SK-N-SH (cell line): ENCODE measurements at regions not wholly inside any gene's neighbourhood (a gene's known extent, or its start where the extent isn't known, plus 50 kb on each side); places are given as distances from the start of the nearest gene placed in this dataset.

Source experiments
- CTCF ChIA-PET: fragments of 300-600, 350-600 bp; formaldehyde crosslinking; extraction: SDS; loops from one replicate; lab custom pipeline; 2021; lab: Yijun Ruan, JAX
- POLR2A ChIA-PET: fragments of 350-600 bp; sonication (Branson Sonifier 250); formaldehyde crosslinking; extraction: SDS; loops from one replicate; lab custom pipeline; 2020; ENCODE audit warnings: antibody characterized with exemption, inconsistent platforms; lab: Yijun Ruan, JAX
- DNase-seq: peaks from one replicate; pipeline ENCODE4 v3.0.0; 2012
- H2AFZ ChIP-seq: fragments of 200-600 bp; sonication (generic); 2 replicates; pipeline ENCODE4 v1.8.1; 2016; ENCODE audit warnings: antibody characterized with exemption, mild to moderate bottlenecking, low read depth
- H3F3A ChIP-seq: fragments of 200-600 bp; sonication (generic); replicated peaks from 2 replicates; pipeline ENCODE3; 2016; ENCODE audit warnings: antibody characterized with exemption, mild to moderate bottlenecking; ENCODE audit not compliant: insufficient read depth
- H3K27ac ChIP-seq, 2 experiments: fragments of 200-500 bp in 1 of 2; fragments of 200-600 bp in 1 of 2; sonication (Bioruptor generic) in 1 of 2; sonication (generic), shearing (Covaris generic) in 1 of 2; 2 replicates each; pipeline versions ENCODE4 v1.5.1 to v1.6.1; 2014 to 2016; ENCODE audit warnings: low read depth in 2 of 2, inconsistent platforms in 1 of 2, low read length in 1 of 2, mild to moderate bottlenecking in 1 of 2, mixed read lengths in 1 of 2
- H3K27me3 ChIP-seq: fragments of 200-600 bp; sonication (generic), shearing (Covaris generic); 2 replicates; pipeline ENCODE4 v1.6.1; 2016; ENCODE audit warnings: mixed run types; ENCODE audit not compliant: insufficient read depth
- H3K36me3 ChIP-seq, 2 experiments: fragments of 200-500 bp in 1 of 2; fragments of 200-600 bp in 1 of 2; sonication (Bioruptor generic) in 1 of 2; sonication (generic) in 1 of 2; replicated peaks in 1 of 2; 2 replicates each; pipeline versions ENCODE3 to v1.5.1; 2014 to 2016; ENCODE audit warnings: low read length in 1 of 2, mild to moderate bottlenecking in 1 of 2; ENCODE audit not compliant: insufficient read depth in 2 of 2, control insufficient read depth in 1 of 2
- H3K4me1 ChIP-seq, 2 experiments: fragments of 200-500 bp in 1 of 2; fragments of 200-600 bp in 1 of 2; sonication (Bioruptor generic) in 1 of 2; sonication (generic), shearing (Covaris generic) in 1 of 2; 2 replicates each; pipeline versions ENCODE4 v1.5.1 to v1.6.1; 2014 to 2016; ENCODE audit warnings: low read depth in 1 of 2, low read length in 1 of 2, mixed run types in 1 of 2; ENCODE audit not compliant: insufficient read depth in 2 of 2, control insufficient read depth in 1 of 2
- H3K4me2 ChIP-seq: fragments of 200-600 bp; sonication (generic), shearing (Covaris generic); 2 replicates; pipeline ENCODE4 v1.6.1; 2017; ENCODE audit warnings: mixed run types
- H3K4me3 ChIP-seq, 2 experiments: fragments of 200-500 bp in 1 of 2; fragments of 200-600 bp in 1 of 2; sonication (Bioruptor generic) in 1 of 2; sonication (generic), shearing (Covaris generic) in 1 of 2; 2 replicates each; pipeline versions ENCODE4 v1.5.1 to v1.8.1; 2014 to 2016; ENCODE audit warnings: low read depth in 2 of 2, inconsistent platforms in 1 of 2, low read length in 1 of 2, mild to moderate bottlenecking in 1 of 2, mixed read lengths in 1 of 2, moderate library complexity in 1 of 2
- H3K79me2 ChIP-seq: fragments of 200-600 bp; sonication (generic); 2 replicates; pipeline ENCODE4 v1.8.1; 2017; ENCODE audit warnings: mild to moderate bottlenecking; ENCODE audit not compliant: insufficient read depth
- H3K9ac ChIP-seq: fragments of 200-600 bp; sonication (generic); 2 replicates; pipeline ENCODE4 v1.6.1; 2017; ENCODE audit warnings: mixed run types
- H3K9me2 ChIP-seq: fragments of 200-600 bp; sonication (generic); 2 replicates; pipeline ENCODE4 v1.6.1; 2017; ENCODE audit warnings: mixed run types
- H3K9me3 ChIP-seq: fragments of 200-600 bp; sonication (generic); 2 replicates; pipeline ENCODE4 v1.6.1; 2017; ENCODE audit warnings: mixed run types, mild to moderate bottlenecking, moderate library complexity
- H4K20me1 ChIP-seq: fragments of 200-600 bp; sonication (generic); 2 replicates; pipeline ENCODE4 v1.6.1; 2017; ENCODE audit warnings: mild to moderate bottlenecking, mixed run types; ENCODE audit not compliant: insufficient read depth
- ELF1 ChIP-seq: IDR thresholded peaks from 2 replicates; pipeline ENCODE4 v1.4.0; 2012
- EP300 ChIP-seq, 2 experiments: IDR thresholded peaks; 2 replicates each; pipeline versions ENCODE4 v1.4.0 to v1.6.1; 2012; ENCODE audit warnings: borderline replicate concordance in 1 of 2, low read depth in 1 of 2, low read length in 1 of 2
- FOSL2 ChIP-seq: IDR thresholded peaks from 2 replicates; pipeline ENCODE4 v1.4.0; 2012; ENCODE audit warnings: low read depth, mild to moderate bottlenecking, moderate library complexity, borderline replicate concordance
- FOXJ3 ChIP-seq: sonication (generic); formaldehyde crosslinking; IDR thresholded peaks from 2 replicates; pipeline ENCODE4 v1.5.1; 2020; ENCODE audit warnings: mild to moderate bottlenecking, missing genetic modification reagents
- FOXM1 ChIP-seq: IDR thresholded peaks from 2 replicates; pipeline ENCODE4 v1.4.0; 2012; ENCODE audit warnings: low read depth, mild to moderate bottlenecking
- GABPA ChIP-seq: IDR thresholded peaks from 2 replicates; pipeline ENCODE4 v1.4.0; 2012; ENCODE audit warnings: low read depth, mild to moderate bottlenecking
- GATA2 ChIP-seq: sonication (generic); formaldehyde crosslinking; IDR thresholded peaks from 2 replicates; pipeline ENCODE4 v1.5.0; 2020; ENCODE audit warnings: mild to moderate bottlenecking, missing genetic modification reagents
- IRF3 ChIP-seq: fragments of 150-350 bp; IDR thresholded peaks from 2 replicates; pipeline ENCODE4 v1.6.1; 2016; ENCODE audit warnings: mild to moderate bottlenecking, low read depth, low read length
- JUND ChIP-seq: IDR thresholded peaks from 2 replicates; pipeline ENCODE4 v1.4.0; 2012
- MAX ChIP-seq: IDR thresholded peaks from 2 replicates; pipeline ENCODE4 v1.4.0; 2012; ENCODE audit warnings: low read depth
- MEF2A ChIP-seq: IDR thresholded peaks from 2 replicates; pipeline ENCODE4 v1.4.0; 2012; ENCODE audit warnings: low read depth, borderline replicate concordance
- MXI1 ChIP-seq: IDR thresholded peaks from 2 replicates; pipeline ENCODE4 v1.6.1; 2012; ENCODE audit warnings: mild to moderate bottlenecking, low read depth, low read length, improper control_type of control experiment
- NFIC ChIP-seq: IDR thresholded peaks from 2 replicates; pipeline ENCODE4 v1.4.0; 2012; ENCODE audit warnings: borderline replicate concordance
- NRF1 ChIP-seq: IDR thresholded peaks from 2 replicates; pipeline ENCODE4 v1.6.1; 2012; ENCODE audit warnings: low read depth, mild to moderate bottlenecking, low read length
- POLR2AphosphoS5 ChIP-seq: IDR thresholded peaks from 2 replicates; pipeline ENCODE4 v1.6.1; 2012; ENCODE audit warnings: low read depth, low read length
- RAD21 ChIP-seq: IDR thresholded peaks from 2 replicates; pipeline ENCODE4 v1.6.1; 2012; ENCODE audit warnings: mild to moderate bottlenecking, low read length
- RCOR1 ChIP-seq: fragments of 150-350 bp; IDR thresholded peaks from 2 replicates; pipeline ENCODE4 v1.6.1; 2017; ENCODE audit warnings: antibody characterized with exemption, low read length
- RFX5 ChIP-seq: IDR thresholded peaks from 2 replicates; pipeline ENCODE4 v1.6.1; 2012; ENCODE audit warnings: mild to moderate bottlenecking, improper control_type of control experiment, low read length
- RXRA ChIP-seq: IDR thresholded peaks from 2 replicates; pipeline ENCODE4 v1.4.0; 2012; ENCODE audit warnings: low read depth, mild to moderate bottlenecking, borderline replicate concordance
- SIN3A ChIP-seq: IDR thresholded peaks from 2 replicates; pipeline ENCODE4 v1.6.1; 2012; ENCODE audit warnings: low read depth, mild to moderate bottlenecking, low read length, moderate library complexity, borderline replicate concordance
- SMC3 ChIP-seq: IDR thresholded peaks from 2 replicates; pipeline ENCODE4 v1.6.1; 2012; ENCODE audit warnings: low read depth, low read length, improper control_type of control experiment
- TCF12 ChIP-seq: IDR thresholded peaks from 2 replicates; pipeline ENCODE4 v1.4.0; 2012
- TEAD4 ChIP-seq: IDR thresholded peaks from 2 replicates; pipeline ENCODE4 v1.4.0; 2012; ENCODE audit warnings: mild to moderate bottlenecking, borderline replicate concordance; ENCODE audit not compliant: insufficient read depth
- YY1 ChIP-seq: IDR thresholded peaks from 2 replicates; pipeline ENCODE4 v1.4.0; 2012; ENCODE audit warnings: low read depth, mild to moderate bottlenecking
- WGBS: methylation state at CpG from one replicate; pipeline ENCODE4 v1.1.6; 2017; ENCODE audit warnings: low lambda C conversion rate; 5-methylcytosine and 5-hydroxymethylcytosine counted together
- TF ChIP-seq, protein P1 (sequence below): IDR thresholded peaks from 2 replicates; pipeline ENCODE4 v1.6.1; 2012; ENCODE audit warnings: mild to moderate bottlenecking, low read depth, low read length, moderate library complexity
- TF ChIP-seq, protein P2 (sequence below): IDR thresholded peaks from 2 replicates; pipeline ENCODE4 v1.4.0; 2012; ENCODE audit warnings: low read depth, borderline replicate concordance
- TF ChIP-seq, protein P3 (sequence below): fragments of 150-350 bp; IDR thresholded peaks from 2 replicates; pipeline ENCODE4 v1.6.1; 2017; ENCODE audit warnings: antibody characterized with exemption, low read length, low read depth, borderline replicate concordance

- 0 out of 2 replicates have a peak, but pooled peaks cover 7% of the 10 kb centered on the region for H3K9me3 ChIP-seq
- H3K9ac ChIP-seq = peak overlapping the region; percentile 36; the same call in 1 of the 2 replicates
- H4K20me1 ChIP-seq = no peaks in the 10 kb centered on the region
- H3K4me3 ChIP-seq = no peak overlapping the region
- no peak for DNase-seq
- 21% methylated on average over 1 of the region's 1 CpG for WGBS
- peaks cover 41% of the 10 kb centered on the region for H3F3A ChIP-seq
- POLR2A ChIA-PET = no interaction called here
- H3K79me2 ChIP-seq = no peaks in the 10 kb centered on the region
- H3K27me3 ChIP-seq = no peaks in the 10 kb centered on the region
- peaks cover 0 to 33% of the 10 kb centered on the region in 2 experiments; a peak in 3 of 4 replicates for H3K4me1 ChIP-seq
- H3K27ac ChIP-seq = peak overlapping the region; percentile 60 to 84; a peak in 3 of 4 replicates
- H3K4me2 ChIP-seq = peak overlapping the region; percentile 29
- no peaks in the 10 kb centered on the region for H3K9me2 ChIP-seq
- peaks cover 0 to 5% of the 10 kb centered on the region in 2 experiments for H3K36me3 ChIP-seq
- CTCF ChIA-PET = interaction anchor here (0.7 kb wide), 1 partner anchor 178 kb away, joined by 3 read pairs; no protein-coding TSS in a partner anchor
- no peak overlapping the region for H2AFZ ChIP-seq
- TF ChIP-seq TEAD4 (peak; percentile 78), RAD21 (no peak), FOXM1 (peak; percentile 66; the same call in 1 of the 2 replicates), MEF2A (peak; percentile 35; the same call in 1 of the 2 replicates), RCOR1 (no peak), FOXJ3 (CRISPR knock-in tag) (no peak), RXRA (peak; percentile 74; the same call in 1 of the 2 replicates), MAX (peak; percentile 52; the same call in 1 of the 2 replicates), GATA2 (no peak), NRF1 (no peak), RFX5 (no peak), YY1 (peak; percentile 14; the same call in 1 of the 2 replicates), IRF3 (no peak), TCF12 (peak; percentile 79), JUND (peak; percentile 92), SMC3 (no peak), SIN3A (no peak), GABPA (no peak; the same call in 1 of the 2 replicates), POLR2AphosphoS5 (no peak; the same call in 1 of the 2 replicates), NFIC (peak; percentile 67; the same call in 1 of the 2 replicates), MXI1 (no peak), EP300 (IDR thresholded peaks at IDR 0.05; ENCODE audit: borderline replicate concordance in 1 of 2, low read depth in 1 of 2, low read length in 1 of 2) (peak in 1 of 2 experiments; percentile 83; a peak in 2 of 4 replicates), ELF1 (no peak), FOSL2 (peak; percentile 92)
- TF ChIP-seq, protein P1, sequence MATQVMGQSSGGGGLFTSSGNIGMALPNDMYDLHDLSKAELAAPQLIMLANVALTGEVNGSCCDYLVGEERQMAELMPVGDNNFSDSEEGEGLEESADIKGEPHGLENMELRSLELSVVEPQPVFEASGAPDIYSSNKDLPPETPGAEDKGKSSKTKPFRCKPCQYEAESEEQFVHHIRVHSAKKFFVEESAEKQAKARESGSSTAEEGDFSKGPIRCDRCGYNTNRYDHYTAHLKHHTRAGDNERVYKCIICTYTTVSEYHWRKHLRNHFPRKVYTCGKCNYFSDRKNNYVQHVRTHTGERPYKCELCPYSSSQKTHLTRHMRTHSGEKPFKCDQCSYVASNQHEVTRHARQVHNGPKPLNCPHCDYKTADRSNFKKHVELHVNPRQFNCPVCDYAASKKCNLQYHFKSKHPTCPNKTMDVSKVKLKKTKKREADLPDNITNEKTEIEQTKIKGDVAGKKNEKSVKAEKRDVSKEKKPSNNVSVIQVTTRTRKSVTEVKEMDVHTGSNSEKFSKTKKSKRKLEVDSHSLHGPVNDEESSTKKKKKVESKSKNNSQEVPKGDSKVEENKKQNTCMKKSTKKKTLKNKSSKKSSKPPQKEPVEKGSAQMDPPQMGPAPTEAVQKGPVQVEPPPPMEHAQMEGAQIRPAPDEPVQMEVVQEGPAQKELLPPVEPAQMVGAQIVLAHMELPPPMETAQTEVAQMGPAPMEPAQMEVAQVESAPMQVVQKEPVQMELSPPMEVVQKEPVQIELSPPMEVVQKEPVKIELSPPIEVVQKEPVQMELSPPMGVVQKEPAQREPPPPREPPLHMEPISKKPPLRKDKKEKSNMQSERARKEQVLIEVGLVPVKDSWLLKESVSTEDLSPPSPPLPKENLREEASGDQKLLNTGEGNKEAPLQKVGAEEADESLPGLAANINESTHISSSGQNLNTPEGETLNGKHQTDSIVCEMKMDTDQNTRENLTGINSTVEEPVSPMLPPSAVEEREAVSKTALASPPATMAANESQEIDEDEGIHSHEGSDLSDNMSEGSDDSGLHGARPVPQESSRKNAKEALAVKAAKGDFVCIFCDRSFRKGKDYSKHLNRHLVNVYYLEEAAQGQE = no peak
- TF ChIP-seq, protein P2, sequence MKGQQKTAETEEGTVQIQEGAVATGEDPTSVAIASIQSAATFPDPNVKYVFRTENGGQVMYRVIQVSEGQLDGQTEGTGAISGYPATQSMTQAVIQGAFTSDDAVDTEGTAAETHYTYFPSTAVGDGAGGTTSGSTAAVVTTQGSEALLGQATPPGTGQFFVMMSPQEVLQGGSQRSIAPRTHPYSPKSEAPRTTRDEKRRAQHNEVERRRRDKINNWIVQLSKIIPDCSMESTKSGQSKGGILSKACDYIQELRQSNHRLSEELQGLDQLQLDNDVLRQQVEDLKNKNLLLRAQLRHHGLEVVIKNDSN = no peak
- TF ChIP-seq, protein P3, sequence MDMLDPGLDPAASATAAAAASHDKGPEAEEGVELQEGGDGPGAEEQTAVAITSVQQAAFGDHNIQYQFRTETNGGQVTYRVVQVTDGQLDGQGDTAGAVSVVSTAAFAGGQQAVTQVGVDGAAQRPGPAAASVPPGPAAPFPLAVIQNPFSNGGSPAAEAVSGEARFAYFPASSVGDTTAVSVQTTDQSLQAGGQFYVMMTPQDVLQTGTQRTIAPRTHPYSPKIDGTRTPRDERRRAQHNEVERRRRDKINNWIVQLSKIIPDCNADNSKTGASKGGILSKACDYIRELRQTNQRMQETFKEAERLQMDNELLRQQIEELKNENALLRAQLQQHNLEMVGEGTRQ = no peak
These were observed 64.7 kb upstream of the CAV2 start for GRCh38 chr7:116434820-116435341.
